Adrenal gland (tissue), 9 donors: ENCODE measurements at regions not wholly inside any gene's neighbourhood (a gene's known extent, or its start where the extent isn't known, plus 50 kb on each side); places are given as distances from the start of the nearest gene placed in this dataset.
A peak's percentile ranks its signal among the peaks of the same experiment; 100 is the strongest.

Experiments used
- DNase-seq, 7 donors: peaks; one replicate each; pipeline ENCODE4 v3.0.0-alpha.2; 2019 to 2020
- H3K27ac ChIP-seq, 5 donors: fragments of 200-600 bp; sonication (generic) in 4 of 5; 1 replicate in 3 of 5; 2 replicates in 2 of 5; pipeline versions ENCODE4 v1.5.1 to v1.8.0; 2016 to 2020; ENCODE audit warnings: mild to moderate bottlenecking in 1 of 5
- H3K27me3 ChIP-seq: fragments of 200-600 bp; 2 replicates; pipeline ENCODE4 v1.8.0; 2021
- H3K36me3 ChIP-seq, 2 donors: fragments of 200-600 bp; replicated peaks in 1 of 2; 1 replicate in 1 of 2; 2 replicates in 1 of 2; pipeline versions ENCODE4 v1.5.1 to v1.8.0; 2018 to 2022
- H3K4me1 ChIP-seq, 2 donors: fragments of 200-600 bp; replicated peaks in 1 of 2; 1 replicate in 1 of 2; 2 replicates in 1 of 2; pipeline versions ENCODE4 v1.5.1 to v1.8.0; 2018 to 2021
- H3K4me3 ChIP-seq, 4 donors: fragments of 200-600 bp; sonication (generic) in 3 of 4; one replicate each; pipeline ENCODE4 v1.5.1; 2016 to 2018
- H3K9me3 ChIP-seq, 3 donors: fragments of 200-600 bp; sonication (generic) in 1 of 3; replicated peaks in 1 of 3; 1 replicate in 2 of 3; 2 replicates in 1 of 3; pipeline versions ENCODE4 v1.5.1 to v1.8.0; 2016 to 2021
- POLR2A ChIP-seq, 2 donors: fragments of 450-650 bp; IDR thresholded peaks; one replicate each; pipeline ENCODE4 v1.6.1; 2017; ENCODE audit warnings: antibody characterized with exemption in 2 of 2, mild to moderate bottlenecking in 2 of 2, moderate library complexity in 1 of 2
- WGBS, 4 donors: extraction: QIAGEN DNeasy Blood & Tissue Kit in 2 of 4; methylation state at CpG; one replicate each; pipeline versions ENCODE4 v1.1.5 to v1.1.7; 2013 to 2017; 5-methylcytosine and 5-hydroxymethylcytosine counted together
- intact Hi-C, 2 donors: fragments of 100-400 bp; cut with DNase I; formaldehyde crosslinking; loops; one replicate each; pipeline versions ENCODE4 v1.14.1 to v1.15.0; 2022 to 2023
- TF ChIP-seq, protein P1 (sequence below), 6 experiments: fragments of 450-650 bp in 4 of 6; fragments of 200-600 bp in 2 of 6; sonication (generic) in 1 of 6; IDR thresholded peaks; 1 replicate in 5 of 6; 2 replicates in 1 of 6; pipeline versions ENCODE4 v1.5.1 to v1.8.0; 2016 to 2021; ENCODE audit warnings: antibody characterized with exemption in 6 of 6, mild to moderate bottlenecking in 2 of 6, moderate library complexity in 1 of 6
- donor health status: healthy with polysubstance abuse.
- donor health status: Bipolar disorder and iron deficiency.
- donor health status: DM: yes; HTN: yes; CAD: no.
- donor health status: DM: no; HTN: no; CAD: no.
- donor health status: DM: no; HTN: no; CAD: no.

DNA sequence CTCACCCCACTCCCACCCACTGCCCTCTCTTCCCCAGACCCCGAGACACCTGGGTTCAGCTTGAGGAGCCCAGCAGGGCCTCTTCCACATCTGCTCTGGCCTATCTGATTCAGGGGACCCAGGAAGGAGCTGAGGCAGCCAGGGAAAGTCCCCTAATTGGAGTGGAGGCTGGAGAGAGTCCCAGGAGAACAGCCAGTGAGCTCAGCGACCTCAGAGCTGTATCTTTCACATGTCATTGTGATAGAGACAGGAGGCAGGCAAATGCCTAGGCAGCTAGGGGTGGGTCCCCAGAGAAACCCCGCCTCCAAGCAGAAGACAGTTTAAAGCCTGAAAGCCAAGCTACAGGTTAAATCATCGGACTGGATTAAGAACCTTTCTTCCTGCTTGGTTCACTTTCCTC lies 122.7 kb downstream of the MATN1 start:
- H3K27me3 ChIP-seq, result no peaks in the 10 kb centered on the region
- intact Hi-C loops, result no loop called here
- no peak overlapping the region for H3K27ac ChIP-seq
- H3K36me3 ChIP-seq, result no peaks in the 10 kb centered on the region
- no peaks in the 10 kb centered on the region for H3K4me1 ChIP-seq
- 65 to 89% (median 73%) methylated on average over 3 to 4 of the region's 4 CpGs for WGBS, 4 donors
- TF ChIP-seq POLR2A (IDR thresholded peaks at IDR 0.05), result no peak
- TF ChIP-seq, protein P1, sequence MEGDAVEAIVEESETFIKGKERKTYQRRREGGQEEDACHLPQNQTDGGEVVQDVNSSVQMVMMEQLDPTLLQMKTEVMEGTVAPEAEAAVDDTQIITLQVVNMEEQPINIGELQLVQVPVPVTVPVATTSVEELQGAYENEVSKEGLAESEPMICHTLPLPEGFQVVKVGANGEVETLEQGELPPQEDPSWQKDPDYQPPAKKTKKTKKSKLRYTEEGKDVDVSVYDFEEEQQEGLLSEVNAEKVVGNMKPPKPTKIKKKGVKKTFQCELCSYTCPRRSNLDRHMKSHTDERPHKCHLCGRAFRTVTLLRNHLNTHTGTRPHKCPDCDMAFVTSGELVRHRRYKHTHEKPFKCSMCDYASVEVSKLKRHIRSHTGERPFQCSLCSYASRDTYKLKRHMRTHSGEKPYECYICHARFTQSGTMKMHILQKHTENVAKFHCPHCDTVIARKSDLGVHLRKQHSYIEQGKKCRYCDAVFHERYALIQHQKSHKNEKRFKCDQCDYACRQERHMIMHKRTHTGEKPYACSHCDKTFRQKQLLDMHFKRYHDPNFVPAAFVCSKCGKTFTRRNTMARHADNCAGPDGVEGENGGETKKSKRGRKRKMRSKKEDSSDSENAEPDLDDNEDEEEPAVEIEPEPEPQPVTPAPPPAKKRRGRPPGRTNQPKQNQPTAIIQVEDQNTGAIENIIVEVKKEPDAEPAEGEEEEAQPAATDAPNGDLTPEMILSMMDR (IDR thresholded peaks at IDR 0.05), result no peak
- DNase-seq, result no peak
- H3K4me3 ChIP-seq, result no peak overlapping the region
- no peaks in the 10 kb centered on the region for H3K9me3 ChIP-seq

DNA sequence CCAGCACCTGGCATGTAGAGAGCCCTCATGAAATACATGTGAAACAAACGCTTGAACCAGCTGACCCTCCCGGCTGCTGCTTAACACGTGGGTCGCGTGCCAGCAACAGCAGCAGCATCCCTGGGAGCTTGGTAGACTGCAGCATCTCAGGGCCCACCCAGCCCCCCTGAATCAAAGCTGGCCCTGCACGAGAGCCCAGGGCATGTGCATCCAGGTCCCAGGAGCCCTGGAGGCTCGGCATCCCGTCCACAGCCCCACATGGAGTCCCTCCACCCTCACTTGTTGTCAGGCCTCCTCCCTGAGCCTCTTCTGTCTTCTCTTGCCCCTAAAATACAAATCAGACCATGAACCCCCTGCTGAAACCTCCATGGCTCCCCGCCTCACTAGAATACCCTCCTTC lies 123.1 kb downstream of the MATN1 start:
- Histone ChIP-seq H3K4me3 (no peak overlapping the region), H3K36me3 (no peaks in the 10 kb centered on the region), H3K4me1 (no peaks in the 10 kb centered on the region), H3K27ac (no peak overlapping the region), H3K9me3 (no peaks in the 10 kb centered on the region), H3K27me3 (no peaks in the 10 kb centered on the region)
- peak in 1 of 7 donors; percentile 34 for DNase-seq
- intact Hi-C loops, result no loop called here
- 56 to 84% (median 73%) methylated on average over 5 to 9 of the region's 9 CpGs for WGBS, 4 donors
- TF ChIP-seq POLR2A (IDR thresholded peaks at IDR 0.05), result no peak
- TF ChIP-seq, protein P1 (IDR thresholded peaks at IDR 0.05), result no peak

DNA sequence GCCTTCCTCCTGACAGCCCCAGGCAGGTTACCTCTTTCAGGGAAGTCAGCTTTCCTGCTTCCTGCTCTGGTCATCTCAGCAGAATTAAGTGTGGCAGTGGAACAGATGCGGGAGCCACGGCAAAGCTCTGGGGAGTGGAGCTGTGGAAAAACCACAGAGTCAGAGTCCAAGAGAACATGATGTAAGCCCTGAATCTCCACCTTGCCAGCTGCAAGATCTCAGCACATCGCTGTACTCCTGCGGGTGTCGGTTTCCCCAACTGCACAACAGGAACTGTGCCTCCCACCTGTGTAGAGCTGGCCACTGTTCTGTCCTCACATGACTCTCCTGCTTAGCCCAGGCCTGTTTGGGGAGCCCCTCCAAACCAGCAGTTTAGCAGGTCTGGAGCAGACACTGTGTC lies 123.7 kb downstream of the MATN1 start:
- no peaks in the 10 kb centered on the region for H3K27me3 ChIP-seq
- H3K9me3 ChIP-seq, result no peaks in the 10 kb centered on the region
- H3K4me1 ChIP-seq, result no peaks in the 10 kb centered on the region
- 80 to 88% (median 84%) methylated on average over 5 of the region's 5 CpGs; no CpG with 5 or more reads in 1 of the 4 donors for WGBS, 4 donors
- peak in 1 of 7 donors; percentile 46 for DNase-seq
- intact Hi-C loops, result no loop called here
- no peak for TF ChIP-seq POLR2A (IDR thresholded peaks at IDR 0.05)
- TF ChIP-seq, protein P1 (IDR thresholded peaks at IDR 0.05), result no peak
- H3K36me3 ChIP-seq, result no peaks in the 10 kb centered on the region
- H3K4me3 ChIP-seq, result no peak overlapping the region
- H3K27ac ChIP-seq, result no peak overlapping the region

DNA sequence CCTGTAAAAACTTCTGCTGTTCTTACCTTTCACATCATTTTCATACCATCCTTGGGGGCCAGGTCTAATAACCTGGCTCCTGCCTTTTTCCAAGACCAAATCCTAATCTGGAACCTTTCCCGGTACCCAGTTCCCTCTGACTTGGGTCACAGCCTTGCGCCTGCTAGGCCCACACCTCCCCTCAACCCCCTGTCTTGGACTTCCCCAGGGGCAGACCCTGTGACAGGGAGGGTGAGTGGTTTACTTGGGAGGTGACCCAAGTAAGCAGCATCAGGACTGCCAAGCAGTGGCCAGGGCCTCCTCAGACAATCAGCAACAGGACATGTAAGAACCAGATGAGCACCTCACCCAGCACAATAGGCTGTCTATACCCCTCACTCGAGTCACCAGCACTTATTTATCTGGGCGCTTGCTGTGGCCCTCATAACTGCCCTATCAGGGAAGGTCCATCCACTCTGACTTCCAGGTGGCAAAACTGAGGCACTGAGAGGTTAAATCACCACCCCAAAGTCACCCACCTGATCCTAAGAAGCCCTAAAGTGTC lies 124.7 kb downstream of the MATN1 start:
- TF ChIP-seq, protein P1 (IDR thresholded peaks at IDR 0.05), result no peak
- TF ChIP-seq POLR2A (IDR thresholded peaks at IDR 0.05), result no peak
- H3K27ac ChIP-seq, result no peak overlapping the region
- DNase-seq, result peak in 1 of 7 donors; percentile 14
- 82 to 91% (median 86%) methylated on average over 3 to 4 of the region's 4 CpGs for WGBS, 4 donors
- intact Hi-C loops, result no loop called here
- H3K4me3 ChIP-seq, result no peak overlapping the region
- H3K9me3 ChIP-seq, result no peaks in the 10 kb centered on the region
- no peaks in the 10 kb centered on the region for H3K36me3 ChIP-seq
- H3K27me3 ChIP-seq, result no peaks in the 10 kb centered on the region
- H3K4me1 ChIP-seq, result no peaks in the 10 kb centered on the region
